Tibial nerve (tissue), 4 donors: ENCODE measurements at regions not wholly inside any gene's neighbourhood (a gene's known extent, or its start where the extent isn't known, plus 50 kb on each side); places are given as distances from the start of the nearest gene placed in this dataset.

ENCODE experiments used
- DNase-seq, 2 donors: peaks; one replicate each; pipeline ENCODE4 v3.0.0-alpha.2; 2019; ENCODE audit warnings: low spot score in 2 of 2
- H3K27ac ChIP-seq, 4 donors: fragments of 200-600 bp; sonication (generic) in 3 of 4; one replicate each; pipeline ENCODE4 v1.5.1; 2017 to 2019; ENCODE audit warnings: mild to moderate bottlenecking in 1 of 4
- H3K27me3 ChIP-seq, 2 donors: fragments of 200-600 bp; sonication (generic) in 1 of 2; one replicate each; pipeline versions ENCODE4 v1.5.1 to v1.6.0; 2017 to 2019
- H3K36me3 ChIP-seq, 3 donors: fragments of 200-600 bp; sonication (generic); one replicate each; pipeline ENCODE4 v1.5.1; 2018 to 2019
- H3K4me1 ChIP-seq, 4 donors: fragments of 200-600 bp; sonication (generic) in 3 of 4; one replicate each; pipeline ENCODE4 v1.5.1; 2017 to 2019
- H3K4me3 ChIP-seq, 4 donors: fragments of 200-600 bp; sonication (generic) in 3 of 4; one replicate each; pipeline ENCODE4 v1.5.1; 2017 to 2019; ENCODE audit warnings: mild to moderate bottlenecking in 1 of 4, moderate library complexity in 1 of 4
- H3K9me3 ChIP-seq, 4 donors: fragments of 200-600 bp; sonication (generic) in 3 of 4; one replicate each; pipeline ENCODE4 v1.5.1; 2017 to 2019
- EP300 ChIP-seq, 2 donors: sonication (generic); formaldehyde crosslinking; IDR thresholded peaks; one replicate each; pipeline ENCODE4 v1.6.1; 2017; ENCODE audit warnings: antibody characterized with exemption in 2 of 2, mild to moderate bottlenecking in 1 of 2
- POLR2A ChIP-seq, 2 donors: fragments of 450-650 bp; IDR thresholded peaks; one replicate each; pipeline ENCODE4 v1.6.1; 2017; ENCODE audit warnings: antibody characterized with exemption in 2 of 2, mild to moderate bottlenecking in 2 of 2, moderate library complexity in 2 of 2
- WGBS, 2 donors: methylation state at CpG; one replicate each; pipeline ENCODE4 v1.1.5; 2018; 5-methylcytosine and 5-hydroxymethylcytosine counted together
- TF ChIP-seq, protein P1 (sequence below), 5 experiments: fragments of 200-600 bp in 3 of 5; fragments of 450-650 bp in 2 of 5; sonication (generic) in 3 of 5; IDR thresholded peaks; one replicate each; pipeline ENCODE4 v1.5.1; 2016 to 2019; ENCODE audit warnings: antibody characterized with exemption in 5 of 5, mild to moderate bottlenecking in 3 of 5, moderate library complexity in 2 of 5

DNA sequence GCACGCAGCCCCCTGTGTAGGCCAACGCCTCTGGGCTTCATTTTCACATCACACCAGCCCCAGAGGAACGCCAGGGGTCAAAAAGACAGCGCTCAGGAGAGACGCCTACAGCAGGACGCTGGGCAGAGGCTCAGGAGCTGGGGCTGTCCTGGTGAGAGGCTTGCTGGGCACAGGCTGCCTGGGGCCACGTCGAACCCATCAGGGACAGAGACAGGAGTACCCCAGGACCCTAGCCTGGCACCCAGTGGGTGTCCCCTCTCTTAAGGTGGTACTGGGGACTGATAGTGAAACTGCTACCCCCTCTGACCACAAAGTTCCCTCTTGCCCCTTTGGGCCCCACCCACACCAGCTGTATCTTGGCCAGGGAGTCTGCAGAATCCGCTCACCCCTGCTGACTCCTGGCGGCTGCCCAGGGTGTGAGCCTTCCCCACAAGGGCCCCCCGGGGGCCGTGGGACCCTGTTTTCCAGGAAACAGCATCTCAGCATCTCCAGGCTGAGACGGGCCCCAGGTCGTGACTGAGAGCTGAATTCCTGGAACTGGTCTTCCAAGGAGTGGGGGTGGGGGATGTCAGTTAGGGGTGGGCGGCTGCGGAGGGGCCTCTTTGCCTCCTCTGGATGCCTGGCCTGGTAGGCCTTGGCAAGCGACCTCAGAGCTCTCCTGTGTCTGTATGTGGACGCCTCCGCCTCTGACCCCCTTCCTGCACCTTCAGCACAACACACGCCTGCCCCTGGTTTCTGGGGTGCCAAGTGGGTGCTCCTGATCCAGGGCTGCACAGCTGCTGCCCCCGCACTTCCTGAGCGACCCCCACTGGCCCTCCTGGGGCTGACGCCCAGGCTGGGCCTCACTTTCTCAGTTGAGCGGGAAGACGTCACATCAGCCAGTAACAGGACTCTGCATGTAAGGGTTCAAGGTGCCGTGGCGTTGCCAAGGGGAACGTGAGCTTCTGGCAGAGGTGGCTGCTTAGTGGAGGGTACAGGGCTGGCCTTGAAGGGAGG lies 321.9 kb upstream of the RTL1 start:
- Histone ChIP-seq H3K27me3 (no peaks in the 10 kb centered on the region), H3K4me3 (no peak overlapping the region), H3K36me3 (no peaks in the 10 kb centered on the region), H3K4me1 (no peaks in the 10 kb centered on the region), H3K27ac (no peak overlapping the region), H3K9me3 (peaks cover 0 to 5% (median 0%) of the 10 kb centered on the region in 4 donors)
- no peak for TF ChIP-seq EP300 (IDR thresholded peaks at IDR 0.05)
- no peak for TF ChIP-seq POLR2A (IDR thresholded peaks at IDR 0.05)
- TF ChIP-seq, protein P1, sequence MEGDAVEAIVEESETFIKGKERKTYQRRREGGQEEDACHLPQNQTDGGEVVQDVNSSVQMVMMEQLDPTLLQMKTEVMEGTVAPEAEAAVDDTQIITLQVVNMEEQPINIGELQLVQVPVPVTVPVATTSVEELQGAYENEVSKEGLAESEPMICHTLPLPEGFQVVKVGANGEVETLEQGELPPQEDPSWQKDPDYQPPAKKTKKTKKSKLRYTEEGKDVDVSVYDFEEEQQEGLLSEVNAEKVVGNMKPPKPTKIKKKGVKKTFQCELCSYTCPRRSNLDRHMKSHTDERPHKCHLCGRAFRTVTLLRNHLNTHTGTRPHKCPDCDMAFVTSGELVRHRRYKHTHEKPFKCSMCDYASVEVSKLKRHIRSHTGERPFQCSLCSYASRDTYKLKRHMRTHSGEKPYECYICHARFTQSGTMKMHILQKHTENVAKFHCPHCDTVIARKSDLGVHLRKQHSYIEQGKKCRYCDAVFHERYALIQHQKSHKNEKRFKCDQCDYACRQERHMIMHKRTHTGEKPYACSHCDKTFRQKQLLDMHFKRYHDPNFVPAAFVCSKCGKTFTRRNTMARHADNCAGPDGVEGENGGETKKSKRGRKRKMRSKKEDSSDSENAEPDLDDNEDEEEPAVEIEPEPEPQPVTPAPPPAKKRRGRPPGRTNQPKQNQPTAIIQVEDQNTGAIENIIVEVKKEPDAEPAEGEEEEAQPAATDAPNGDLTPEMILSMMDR (IDR thresholded peaks at IDR 0.05): no peak
- WGBS, 2 donors: 65 to 67% methylated on average over 22 of the region's 28 CpGs
- no peak for DNase-seq

DNA sequence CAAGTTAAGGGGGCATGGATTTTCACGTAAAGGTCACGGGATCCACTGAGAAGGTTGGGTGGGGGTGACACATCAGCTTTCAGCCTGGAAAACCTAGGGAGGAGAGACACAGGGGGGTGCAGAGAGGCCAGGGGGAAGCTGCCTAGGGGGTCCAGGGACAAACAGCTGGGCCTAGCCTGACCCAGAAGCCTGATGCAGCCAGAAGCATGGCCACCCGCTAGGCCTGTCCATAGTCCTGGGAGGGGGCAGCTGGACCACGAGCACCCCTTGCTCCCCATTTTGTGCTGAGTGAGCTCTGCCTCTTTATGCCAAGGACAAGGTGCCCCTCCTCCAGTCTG lies 322.7 kb upstream of the RTL1 start:
- WGBS, 2 donors: 64 to 69% methylated on average over 3 to 4 of the region's 4 CpGs
- DNase-seq: no peak

DNA sequence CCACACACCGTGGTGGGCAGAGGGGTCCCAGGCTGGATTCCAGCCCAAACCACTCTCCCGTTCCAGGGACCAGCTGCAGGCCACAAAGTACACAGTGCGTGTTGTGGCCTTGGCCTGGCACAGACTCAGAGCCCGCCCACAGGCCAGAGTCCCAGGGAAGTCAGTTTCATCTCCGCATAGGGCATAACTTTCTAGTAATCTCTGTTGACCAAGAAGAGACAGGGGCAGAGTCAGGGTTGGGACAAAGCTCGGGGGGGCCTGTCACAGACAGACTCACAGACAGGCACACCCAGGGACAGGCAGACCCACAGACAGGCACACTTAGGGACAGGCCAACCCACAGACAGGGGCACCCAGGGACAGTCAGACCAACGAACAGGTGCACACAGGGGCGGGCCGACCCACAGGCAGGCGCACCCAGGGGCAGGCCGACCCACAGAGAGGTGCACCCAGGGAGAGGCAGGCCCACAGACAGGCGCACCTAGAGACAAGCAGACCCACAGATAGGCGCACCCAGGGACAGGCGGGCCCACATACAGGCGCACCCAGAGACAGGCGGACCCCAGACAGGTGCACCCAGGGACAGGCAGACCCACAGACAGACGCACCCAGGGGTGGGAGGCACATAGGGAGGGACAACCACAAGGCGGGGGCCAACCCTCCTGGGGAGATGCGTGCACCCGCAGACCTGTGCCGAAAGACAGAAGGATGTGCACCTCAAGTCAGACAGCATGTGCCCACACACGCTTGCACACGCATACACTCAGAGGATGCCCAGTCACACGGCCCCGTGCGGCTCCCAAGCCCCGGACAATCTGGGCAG lies 323.3 kb upstream of the RTL1 start:
- Histone ChIP-seq H3K27me3 (no peaks in the 10 kb centered on the region), H3K4me1 (no peaks in the 10 kb centered on the region), H3K4me3 (no peak overlapping the region), H3K36me3 (no peaks in the 10 kb centered on the region), H3K9me3 (peaks cover 0 to 1% (median 0%) of the 10 kb centered on the region in 4 donors), H3K27ac (no peak overlapping the region)
- TF ChIP-seq EP300 (IDR thresholded peaks at IDR 0.05): no peak
- TF ChIP-seq, protein P1 (IDR thresholded peaks at IDR 0.05): no peak
- TF ChIP-seq POLR2A (IDR thresholded peaks at IDR 0.05): no peak
- DNase-seq: no peak
- WGBS, 2 donors: 75 to 93% methylated on average over 16 to 22 of the region's 27 CpGs

More for the DNA sequence above, 322.7 kb upstream of the RTL1 start:
- no peak overlapping the region for H3K4me3 ChIP-seq
- H3K27me3 ChIP-seq: no peaks in the 10 kb centered on the region
- no peak overlapping the region for H3K27ac ChIP-seq
- peaks cover 0 to 5% (median 0%) of the 10 kb centered on the region in 4 donors for H3K9me3 ChIP-seq
- H3K4me1 ChIP-seq: no peaks in the 10 kb centered on the region
- TF ChIP-seq, protein P1 (IDR thresholded peaks at IDR 0.05): no peak
- TF ChIP-seq EP300 (IDR thresholded peaks at IDR 0.05) (no peak), POLR2A (IDR thresholded peaks at IDR 0.05) (no peak)
- H3K36me3 ChIP-seq: no peaks in the 10 kb centered on the region

DNA sequence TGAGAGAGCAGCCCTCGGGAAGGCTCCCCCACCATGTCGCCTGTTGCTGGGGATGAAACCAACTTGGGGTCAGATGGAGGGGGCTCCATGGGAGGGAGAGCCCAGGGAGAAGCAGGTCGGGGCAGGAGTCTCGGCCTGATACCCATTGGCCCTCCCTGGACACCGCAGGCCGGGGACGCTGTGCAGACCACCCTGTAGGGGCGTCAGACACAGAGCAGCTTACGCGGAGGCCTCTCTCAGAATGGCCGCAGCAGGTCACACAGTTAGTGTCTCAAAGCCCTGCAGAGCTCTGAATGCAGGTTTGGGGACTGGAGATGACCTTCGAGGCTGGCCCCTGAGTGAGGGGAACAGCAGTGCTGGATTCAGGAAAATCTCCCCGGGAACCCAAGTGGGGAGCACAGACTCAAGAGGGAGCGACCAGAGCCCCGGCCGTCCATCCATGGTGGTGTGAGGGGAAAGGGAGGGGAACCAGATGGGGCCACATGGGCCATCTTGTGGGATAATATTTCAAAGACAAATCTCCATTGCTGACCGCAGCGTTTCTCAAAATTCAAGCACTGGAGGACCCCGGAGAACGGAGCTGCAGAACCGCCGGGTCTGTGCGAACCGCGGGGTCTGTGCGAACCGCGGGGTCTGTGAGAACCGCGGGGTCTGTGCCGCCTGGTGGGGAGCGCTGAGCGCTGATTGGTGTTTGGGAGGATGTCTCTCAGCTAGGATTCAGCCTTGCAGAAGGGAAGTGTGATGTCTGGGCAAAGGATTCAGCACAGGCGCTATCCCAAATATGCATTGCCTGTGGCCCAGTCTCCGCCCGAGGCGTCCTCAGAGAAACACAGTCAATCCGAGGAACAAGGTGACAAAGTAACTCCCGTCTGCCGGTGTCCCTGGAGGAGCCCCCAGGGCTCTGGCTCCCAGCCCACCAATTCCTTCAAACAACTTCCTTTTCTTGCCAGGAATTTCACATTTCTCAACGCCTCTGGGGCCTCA lies 324.4 kb upstream of the RTL1 start:
- WGBS, 2 donors: 82 to 88% methylated on average over 40 to 41 of the region's 41 CpGs
- H3K36me3 ChIP-seq: no peaks in the 10 kb centered on the region
- no peaks in the 10 kb centered on the region for H3K4me1 ChIP-seq
- DNase-seq: no peak
- H3K4me3 ChIP-seq: no peak overlapping the region
- no peaks in the 10 kb centered on the region for H3K9me3 ChIP-seq
- no peak overlapping the region for H3K27ac ChIP-seq
- H3K27me3 ChIP-seq: no peaks in the 10 kb centered on the region
- no peak for TF ChIP-seq EP300 (IDR thresholded peaks at IDR 0.05)

DNA sequence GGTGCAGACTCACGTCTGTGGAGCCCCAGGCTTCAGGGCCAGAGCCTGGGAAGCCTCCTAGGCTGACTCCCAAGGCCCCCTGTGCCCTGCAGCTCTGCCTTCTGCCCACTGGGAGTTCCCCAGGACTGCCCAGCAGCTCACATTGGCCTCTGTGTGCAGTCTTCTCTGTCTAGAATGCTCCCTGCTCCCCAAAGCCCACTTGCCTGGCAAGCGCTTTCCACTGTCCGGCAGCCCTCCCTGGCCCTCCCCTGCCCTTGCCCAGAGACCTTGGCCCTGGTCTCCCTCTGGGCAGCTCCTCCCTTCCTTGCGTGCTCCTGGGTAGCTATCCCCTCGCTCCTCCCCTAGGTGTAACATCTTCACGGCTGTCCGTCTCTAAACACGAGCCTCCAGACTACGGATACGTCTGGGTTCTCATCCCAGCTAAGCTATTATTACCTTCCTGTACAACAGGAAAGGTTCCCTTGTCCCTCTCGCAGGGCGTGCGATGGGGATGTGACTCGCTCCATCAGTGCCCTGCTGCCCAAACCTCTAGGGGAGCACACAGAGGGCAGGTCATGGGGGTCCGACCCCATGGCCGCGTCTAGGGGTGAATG lies 325.5 kb upstream of the RTL1 start:
- no peak for DNase-seq
- Histone ChIP-seq H3K4me1 (no peaks in the 10 kb centered on the region), H3K27me3 (no peaks in the 10 kb centered on the region), H3K9me3 (no peaks in the 10 kb centered on the region), H3K36me3 (no peaks in the 10 kb centered on the region), H3K27ac (no peak overlapping the region), H3K4me3 (no peak overlapping the region)
- WGBS, 2 donors: 81 to 87% methylated on average over 17 of the region's 17 CpGs
- TF ChIP-seq EP300 (IDR thresholded peaks at IDR 0.05) (no peak), POLR2A (IDR thresholded peaks at IDR 0.05) (no peak)
- TF ChIP-seq, protein P1 (IDR thresholded peaks at IDR 0.05): no peak
